ENCODE measurements at regions not wholly inside any gene's neighbourhood (a gene's known extent, or its start where the extent isn't known, plus 50 kb on each side); places are given as distances from the start of the nearest gene placed in this dataset.
"Not testable (repeated sequence)": the region's sequence is repeated elsewhere in the genome, so short reads cannot be mapped to it uniquely, and the experiment has no call there.

DNA sequence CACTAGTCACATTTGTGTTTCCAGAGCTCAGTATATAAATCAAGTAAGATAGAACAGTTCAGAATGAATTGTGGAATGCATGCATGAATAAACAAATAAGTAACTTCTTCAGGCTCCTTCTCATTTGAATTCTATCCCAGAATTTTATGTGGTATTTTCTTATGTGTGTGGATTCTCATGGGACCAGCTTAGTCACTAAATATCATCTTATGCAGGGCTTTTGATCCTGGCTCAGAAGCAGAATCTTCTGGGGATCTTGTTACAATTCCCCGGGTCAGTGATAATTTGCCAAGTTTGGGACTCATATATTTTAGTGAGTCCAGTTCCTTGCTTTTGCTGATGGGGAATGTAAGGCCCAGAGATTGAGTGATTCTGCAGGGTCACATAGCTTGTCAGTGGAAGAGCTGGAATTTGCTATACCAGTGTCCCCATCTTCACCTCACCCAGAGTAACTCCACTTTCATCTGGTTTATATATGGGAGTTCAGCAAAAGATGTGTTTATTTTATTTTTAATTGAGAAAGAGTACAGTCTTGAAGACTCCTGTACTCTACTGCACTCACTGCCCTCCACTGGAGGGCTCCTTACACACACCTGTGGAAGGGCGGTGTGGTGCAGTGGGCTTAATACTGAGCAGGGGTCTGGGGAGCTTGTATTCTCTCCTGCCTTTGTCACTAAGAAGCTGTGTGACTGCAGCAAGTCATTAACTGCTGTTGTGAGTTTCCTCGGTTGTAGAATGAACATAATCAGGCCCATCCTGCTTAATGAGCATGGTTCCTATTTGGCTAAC lies 198.2 kb upstream of the CXorf66 start:
- no peak for DNase-seq

DNA sequence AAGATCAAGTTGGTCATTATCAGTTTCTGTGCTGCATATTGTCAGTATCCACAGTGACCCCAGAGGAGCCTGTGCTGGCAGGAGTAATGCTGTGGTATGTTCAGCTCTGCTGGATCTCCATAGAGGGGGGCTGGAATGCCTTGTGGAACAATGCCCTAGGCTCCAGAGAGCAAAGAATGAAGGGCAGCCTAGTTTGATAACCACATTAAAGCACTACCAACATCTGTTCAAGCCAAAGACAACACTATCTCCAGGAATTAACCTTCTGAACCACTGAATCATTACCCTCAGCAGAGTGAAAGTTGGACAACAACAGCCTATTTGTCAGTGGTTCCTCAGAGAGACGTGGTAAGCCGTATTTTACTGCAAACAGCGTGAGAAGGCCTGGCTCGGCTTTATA lies 192.3 kb upstream of the CXorf66 start:
- DNase-seq = no peak

- DNase-seq = no peak
Measured at GRCh38 chrX:140157143-140157542, 191.8 kb upstream of the CXorf66 start.

DNA sequence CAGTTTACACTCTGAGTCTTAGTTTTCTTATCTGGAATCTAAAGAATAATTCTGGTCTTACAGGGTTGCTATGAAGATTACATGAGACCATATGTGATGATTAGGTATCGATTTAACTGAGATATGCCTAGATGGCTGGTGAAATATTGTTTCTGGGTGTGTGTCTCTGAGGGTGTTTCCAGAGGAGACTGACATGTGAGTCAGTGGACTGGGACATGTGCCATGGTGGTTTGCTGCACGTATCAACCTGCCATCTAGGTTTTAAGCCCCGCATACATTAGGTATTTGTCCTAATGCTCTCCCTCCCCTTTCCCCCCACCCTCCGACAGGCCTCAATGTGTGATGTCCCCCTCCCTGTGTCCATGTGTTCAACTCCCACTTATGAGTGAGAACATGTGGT lies 186.0 kb upstream of the CXorf66 start:
- DNase-seq = no peak

GRCh38 chrX:140149761-140150160 lies 184.4 kb upstream of the CXorf66 start:
- DNase-seq = no peak

GRCh38 chrX:140141444-140142029 lies 176.2 kb upstream of the CXorf66 start:
- DNase-seq = peak; percentile 39 to 51 (median 42)

- not testable (repeated sequence) for DNase-seq
Measured at GRCh38 chrX:140138492-140138891, 173.2 kb upstream of the CXorf66 start.

GRCh38 chrX:140138065-140138464 lies 172.7 kb upstream of the CXorf66 start:
- not testable (repeated sequence) for DNase-seq

- DNase-seq = no peak
Measured at GRCh38 chrX:140132937-140133336, 167.6 kb upstream of the CXorf66 start.

GRCh38 chrX:140123446-140123845 lies 158.1 kb upstream of the CXorf66 start:
- peak in 2 of 4 experiments; percentile 0 to 2 for DNase-seq

DNA sequence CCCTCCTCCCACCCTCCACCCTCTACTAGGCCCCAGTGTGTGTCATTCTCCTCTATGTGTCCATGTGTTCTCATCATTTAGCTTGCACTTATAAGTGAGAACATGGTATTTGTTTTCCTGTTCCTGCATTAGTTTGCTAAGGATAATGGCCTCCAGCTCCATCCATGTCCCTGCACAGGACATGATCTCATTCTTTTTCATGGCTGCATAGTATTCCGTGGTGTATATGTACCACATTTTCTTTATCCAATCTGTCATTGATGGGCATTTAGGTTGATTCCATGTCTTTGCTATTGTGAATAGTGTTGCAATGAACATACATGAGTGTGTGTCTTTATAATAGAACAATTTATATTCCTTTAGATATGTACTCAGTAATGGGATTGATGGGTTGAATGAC lies 148.7 kb upstream of the CXorf66 start:
- DNase-seq = not testable (repeated sequence)

GRCh38 chrX:140110081-140110650 lies 144.8 kb upstream of the CXorf66 start:
- DNase-seq = no peak

- no peak for DNase-seq
Measured at GRCh38 chrX:140104760-140105159, 139.4 kb upstream of the CXorf66 start.

GRCh38 chrX:140099221-140099620 lies 133.9 kb upstream of the CXorf66 start:
- no peak for DNase-seq

GRCh38 chrX:140092121-140092520 lies 126.8 kb upstream of the CXorf66 start:
- no peak for DNase-seq

DNA sequence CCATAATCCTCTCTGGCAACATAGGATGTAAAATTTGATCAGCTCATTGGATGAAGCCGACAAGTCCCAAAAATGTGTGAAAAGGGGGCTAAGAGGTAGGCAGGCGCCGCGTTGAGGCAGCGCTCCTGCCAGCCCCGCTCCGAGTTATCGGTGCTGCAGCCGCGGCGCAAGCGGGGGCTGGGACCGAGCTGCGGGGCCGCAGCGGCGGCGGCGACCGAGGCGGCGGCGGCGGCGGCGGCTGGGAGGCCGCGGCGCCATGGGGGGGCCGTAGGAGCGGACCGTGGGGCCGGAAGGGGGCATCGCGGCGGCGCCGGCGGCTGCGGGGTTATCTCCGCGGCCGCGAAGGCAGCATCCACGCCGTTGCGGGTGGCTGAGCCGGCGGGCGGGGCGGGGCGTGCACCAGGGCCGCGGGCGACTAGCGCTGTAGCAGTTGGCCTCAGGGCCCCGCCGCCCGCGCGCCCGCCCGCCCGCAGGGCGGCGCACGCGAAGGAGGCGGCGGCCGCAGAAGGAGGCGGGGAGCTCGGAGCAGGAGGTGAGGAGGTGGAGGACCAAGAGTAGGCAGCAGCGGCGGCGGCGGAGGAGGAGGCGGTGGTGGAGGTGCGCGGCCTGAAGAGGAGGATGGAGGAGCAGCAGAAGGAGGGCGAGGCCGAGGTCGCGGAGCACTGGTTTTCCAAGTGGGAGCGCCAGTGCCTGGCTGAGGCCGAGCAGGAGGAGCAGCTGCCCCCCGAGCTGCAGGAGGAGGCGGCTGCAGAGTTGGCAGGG lies 126.0 kb upstream of the CXorf66 start:
- peak; percentile 9 to 45 (median 28) for DNase-seq

GRCh38 chrX:140090800-140091124 lies 125.4 kb upstream of the CXorf66 start:
- DNase-seq = no peak

- no peak for DNase-seq
Measured at GRCh38 chrX:140088438-140088837, 123.1 kb upstream of the CXorf66 start.

DNA sequence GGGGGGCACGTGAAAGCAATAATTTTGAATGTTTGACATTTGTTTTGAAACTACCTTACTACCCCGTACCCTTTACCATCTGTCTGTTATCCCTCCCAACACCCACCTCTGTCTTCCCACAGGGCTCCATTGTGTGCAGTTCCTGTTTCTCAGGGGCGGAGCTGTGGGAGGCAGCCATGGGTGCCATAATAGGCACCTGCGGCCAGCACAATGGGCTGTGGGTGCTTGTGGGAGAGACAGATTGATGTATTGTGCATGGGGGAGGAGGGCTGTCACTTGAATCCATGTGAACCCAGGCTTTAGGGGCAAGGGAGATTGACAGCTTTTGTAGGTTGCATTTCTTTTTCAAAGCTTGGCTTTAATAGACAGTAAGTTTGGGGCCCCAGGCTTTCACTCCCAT lies 122.6 kb upstream of the CXorf66 start:
- peak in 1 of 4 experiments; percentile 2 for DNase-seq

DNA sequence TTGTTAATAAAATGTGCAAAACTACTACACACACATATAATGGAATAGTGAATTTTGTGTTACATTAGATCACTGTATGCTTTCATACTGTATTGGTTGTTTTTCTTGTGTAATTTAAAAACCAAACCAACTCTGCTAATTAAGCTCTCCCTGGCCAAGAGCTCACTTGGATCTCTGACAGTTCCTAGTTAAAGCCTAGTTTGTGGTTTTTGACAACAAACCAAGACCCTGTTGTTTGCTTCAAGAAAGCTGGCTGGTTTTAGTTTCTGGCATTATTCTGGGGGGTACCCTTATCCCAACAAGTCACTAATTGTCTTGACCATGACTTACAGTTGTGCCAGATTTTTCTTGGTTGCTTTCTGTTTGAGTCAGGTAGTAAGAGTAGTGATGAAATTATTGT lies 121.4 kb upstream of the CXorf66 start:
- no peak for DNase-seq

- DNase-seq = not testable (repeated sequence)
Measured at GRCh38 chrX:140074851-140075250, 109.5 kb upstream of the CXorf66 start.

DNA sequence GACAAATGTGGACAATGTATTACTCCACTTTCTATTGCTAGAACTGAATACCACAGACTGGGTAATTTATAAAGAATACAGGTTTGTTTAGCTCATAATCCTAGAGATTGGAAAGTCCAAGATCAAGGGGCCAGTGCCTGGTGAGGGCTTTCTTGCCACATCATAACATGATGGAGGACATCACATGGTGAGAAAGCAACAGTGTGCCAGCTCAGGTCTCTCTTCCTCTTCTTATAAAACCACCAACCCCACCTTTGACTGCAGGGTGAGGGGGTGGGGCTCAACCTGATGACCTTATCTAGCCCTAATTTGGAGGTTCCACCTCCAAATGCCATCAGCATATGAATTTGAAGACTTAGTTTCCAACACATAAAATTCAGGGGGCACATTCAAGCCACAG lies 105.7 kb upstream of the CXorf66 start:
- DNase-seq = no peak

DNA sequence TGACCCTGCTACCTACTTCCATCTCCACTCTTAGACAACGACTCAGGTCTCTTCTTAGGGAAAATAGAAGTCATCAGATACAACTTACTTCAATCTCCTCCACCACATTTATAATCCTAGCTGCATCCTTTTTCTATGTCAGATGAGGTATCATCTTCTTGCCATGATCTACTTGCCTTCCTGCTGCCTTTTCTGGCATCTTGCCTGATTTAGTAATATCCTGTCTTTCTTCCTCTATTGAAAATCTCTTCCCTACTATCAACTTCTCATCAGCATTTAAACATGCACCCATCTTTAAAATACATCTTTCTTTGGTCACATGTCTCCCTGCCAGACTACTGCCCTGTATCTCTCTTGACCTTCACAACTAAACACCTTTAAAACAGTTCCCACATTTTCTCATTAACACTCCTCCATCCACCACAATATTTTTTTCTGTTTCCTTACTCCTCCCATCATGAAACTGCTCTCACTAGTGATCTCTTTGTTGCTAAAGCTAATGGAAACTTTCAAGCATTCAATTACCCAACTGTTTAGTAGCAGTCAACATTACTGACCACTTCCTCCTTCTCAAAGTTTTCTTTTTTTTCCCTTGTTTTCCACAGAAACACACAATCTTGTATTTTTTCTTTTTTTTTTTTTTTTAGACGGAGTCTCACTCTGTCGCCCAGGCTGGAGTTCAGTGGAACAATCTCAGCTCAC lies 100.8 kb upstream of the CXorf66 start:
- peak; percentile 1 to 76 (median 40) for DNase-seq
